Sigmoid colon (tissue), 4 donors: ENCODE measurements at regions not wholly inside any gene's neighbourhood (a gene's known extent, or its start where the extent isn't known, plus 50 kb on each side); places are given as distances from the start of the nearest gene placed in this dataset.

Source experiments
- EP300 ChIP-seq, 4 donors: sonication (generic); formaldehyde crosslinking; IDR thresholded peaks; one replicate each; pipeline ENCODE4 v1.6.1; 2017; ENCODE audit warnings: antibody characterized with exemption in 4 of 4
- POLR2A ChIP-seq, 2 donors: fragments of 450-650 bp; IDR thresholded peaks; one replicate each; pipeline ENCODE4 v1.6.1; 2016; ENCODE audit warnings: antibody characterized with exemption in 2 of 2, mild to moderate bottlenecking in 2 of 2, moderate library complexity in 2 of 2
- POLR2AphosphoS5 ChIP-seq, 4 donors: sonication (generic); formaldehyde crosslinking; IDR thresholded peaks; one replicate each; pipeline ENCODE4 v1.6.1; 2017; ENCODE audit warnings: antibody characterized with exemption in 4 of 4
- TF ChIP-seq, protein P1 (sequence below), 4 experiments: fragments of 450-650 bp in 3 of 4; fragments of 200-600 bp in 1 of 4; IDR thresholded peaks; one replicate each; pipeline ENCODE4 v1.5.1; 2016 to 2019; ENCODE audit warnings: antibody characterized with exemption in 4 of 4, mild to moderate bottlenecking in 3 of 4, moderate library complexity in 2 of 4

DNA sequence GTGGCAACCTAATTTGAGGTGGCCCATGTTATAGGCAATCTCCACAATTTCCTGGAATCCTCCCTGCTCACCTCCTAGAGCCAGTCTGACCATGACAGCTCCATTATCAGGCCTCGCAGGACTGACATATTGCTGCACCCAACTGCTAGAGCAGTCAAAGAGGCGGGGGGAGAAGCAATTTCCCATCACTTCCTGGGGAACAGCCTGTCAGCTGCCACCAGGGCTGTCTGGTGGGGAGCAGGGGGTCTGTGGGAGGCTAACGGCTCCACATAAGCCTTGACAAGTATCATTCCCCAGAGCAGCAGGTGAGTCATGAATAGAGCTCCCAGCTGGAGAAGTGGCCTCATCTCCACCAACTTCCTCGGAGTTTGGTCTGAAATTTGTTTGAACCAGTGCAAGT is 322.9 kb downstream of the MATN1 start:
- TF ChIP-seq, protein P1, sequence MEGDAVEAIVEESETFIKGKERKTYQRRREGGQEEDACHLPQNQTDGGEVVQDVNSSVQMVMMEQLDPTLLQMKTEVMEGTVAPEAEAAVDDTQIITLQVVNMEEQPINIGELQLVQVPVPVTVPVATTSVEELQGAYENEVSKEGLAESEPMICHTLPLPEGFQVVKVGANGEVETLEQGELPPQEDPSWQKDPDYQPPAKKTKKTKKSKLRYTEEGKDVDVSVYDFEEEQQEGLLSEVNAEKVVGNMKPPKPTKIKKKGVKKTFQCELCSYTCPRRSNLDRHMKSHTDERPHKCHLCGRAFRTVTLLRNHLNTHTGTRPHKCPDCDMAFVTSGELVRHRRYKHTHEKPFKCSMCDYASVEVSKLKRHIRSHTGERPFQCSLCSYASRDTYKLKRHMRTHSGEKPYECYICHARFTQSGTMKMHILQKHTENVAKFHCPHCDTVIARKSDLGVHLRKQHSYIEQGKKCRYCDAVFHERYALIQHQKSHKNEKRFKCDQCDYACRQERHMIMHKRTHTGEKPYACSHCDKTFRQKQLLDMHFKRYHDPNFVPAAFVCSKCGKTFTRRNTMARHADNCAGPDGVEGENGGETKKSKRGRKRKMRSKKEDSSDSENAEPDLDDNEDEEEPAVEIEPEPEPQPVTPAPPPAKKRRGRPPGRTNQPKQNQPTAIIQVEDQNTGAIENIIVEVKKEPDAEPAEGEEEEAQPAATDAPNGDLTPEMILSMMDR (IDR thresholded peaks at IDR 0.05), result no peak
- TF ChIP-seq POLR2A (IDR thresholded peaks at IDR 0.05) (no peak), EP300 (IDR thresholded peaks at IDR 0.05) (no peak), POLR2AphosphoS5 (IDR thresholded peaks at IDR 0.05) (no peak)
